ENCODE measurements at regions not wholly inside any gene's neighbourhood (a gene's known extent, or its start where the extent isn't known, plus 50 kb on each side); places are given as distances from the start of the nearest gene placed in this dataset.

GRCh38 chr13:47803131-47803530 lies 197.9 kb downstream of the SUCLA2 start:
- TF ChIP-seq EZH2 (IDR thresholded peaks at IDR 0.05; ENCODE audit: insufficient read depth, poor library complexity, severe bottlenecking) (no peak), EZH2phosphoT487 (IDR thresholded peaks at IDR 0.05; ENCODE audit: insufficient read depth, low read depth) (no peak)
- Histone ChIP-seq H3K4me2 (ENCODE audit: unreplicated experiment) (no peak overlapping the region), H3K9me2 (ENCODE audit: insufficient read depth) (no peaks in the 10 kb centered on the region), H4K20me1 (ENCODE audit: insufficient read depth) (no peaks in the 10 kb centered on the region), H3K4me1 (ENCODE audit: insufficient read depth) (no peaks in the 10 kb centered on the region), H3K27ac (no peak overlapping the region), H3K9me3 (ENCODE audit: low read depth) (no peaks in the 10 kb centered on the region), H3K36me3 (ENCODE audit: low read depth) (no peaks in the 10 kb centered on the region), H3K4me3 (no peak overlapping the region), H3K9ac (no peak overlapping the region), H3F3A (ENCODE audit: insufficient read depth) (no peaks in the 10 kb centered on the region), H3K79me2 (ENCODE audit: insufficient read depth) (no peaks in the 10 kb centered on the region), H3K27me3 (replicated peaks; ENCODE audit: insufficient read depth) (no peaks in the 10 kb centered on the region), H2AFZ (no peak overlapping the region)
- WGBS, 2 experiments (ENCODE audit: low coverage in 1 of 2, low lambda C conversion rate in 2 of 2, missing lambda C conversion rate in 2 of 2) = 94 to 96% methylated on average over 2 of the region's 2 CpGs
- DNase-seq = no peak
- in situ Hi-C loops (cut with MboI) = no loop called here

- WGBS, 2 experiments (ENCODE audit: low coverage in 1 of 2, low lambda C conversion rate in 2 of 2, missing lambda C conversion rate in 2 of 2) = 84 to 91% methylated on average over 3 of the region's 3 CpGs
- no peaks in the 10 kb centered on the region for H3K27me3 ChIP-seq (replicated peaks; ENCODE audit: insufficient read depth)
- no peak for TF ChIP-seq EZH2phosphoT487 (IDR thresholded peaks at IDR 0.05; ENCODE audit: insufficient read depth, low read depth)
- no peak for TF ChIP-seq EZH2 (IDR thresholded peaks at IDR 0.05; ENCODE audit: insufficient read depth, poor library complexity, severe bottlenecking)
These were observed 199.5 kb downstream of the SUCLA2 start for GRCh38 chr13:47801555-47801954.

GRCh38 chr13:47800593-47800992 lies 200.5 kb downstream of the SUCLA2 start:
- Histone ChIP-seq H3K4me2 (ENCODE audit: unreplicated experiment) (no peak overlapping the region), H3F3A (ENCODE audit: insufficient read depth) (no peaks in the 10 kb centered on the region), H3K9me2 (ENCODE audit: insufficient read depth) (no peaks in the 10 kb centered on the region), H3K9ac (no peak overlapping the region), H3K4me1 (ENCODE audit: insufficient read depth) (no peaks in the 10 kb centered on the region), H2AFZ (no peak overlapping the region), H4K20me1 (ENCODE audit: insufficient read depth) (no peaks in the 10 kb centered on the region), H3K27me3 (replicated peaks; ENCODE audit: insufficient read depth) (no peaks in the 10 kb centered on the region), H3K4me3 (no peak overlapping the region), H3K36me3 (ENCODE audit: low read depth) (no peaks in the 10 kb centered on the region), H3K79me2 (ENCODE audit: insufficient read depth) (no peaks in the 10 kb centered on the region), H3K9me3 (ENCODE audit: low read depth) (no peaks in the 10 kb centered on the region), H3K27ac (no peak overlapping the region)
- TF ChIP-seq EZH2phosphoT487 (IDR thresholded peaks at IDR 0.05; ENCODE audit: insufficient read depth, low read depth) = no peak
- no peak for TF ChIP-seq EZH2 (IDR thresholded peaks at IDR 0.05; ENCODE audit: insufficient read depth, poor library complexity, severe bottlenecking)
- no peak for DNase-seq
- in situ Hi-C loops (cut with MboI) = no loop called here
- WGBS, 2 experiments (ENCODE audit: low coverage in 1 of 2, low lambda C conversion rate in 2 of 2, missing lambda C conversion rate in 2 of 2) = 59 to 63% methylated on average over 2 of the region's 2 CpGs

More at GRCh38 chr13:47801555-47801954, 199.5 kb downstream of the SUCLA2 start:
- no peaks in the 10 kb centered on the region for H4K20me1 ChIP-seq (ENCODE audit: insufficient read depth)
- H3F3A ChIP-seq (ENCODE audit: insufficient read depth) = no peaks in the 10 kb centered on the region
- no peak overlapping the region for H3K4me3 ChIP-seq
- DNase-seq = no peak
- in situ Hi-C loops (cut with MboI) = no loop called here
- H3K9me2 ChIP-seq (ENCODE audit: insufficient read depth) = no peaks in the 10 kb centered on the region
- H3K9ac ChIP-seq = no peak overlapping the region
- H2AFZ ChIP-seq = no peak overlapping the region
- no peaks in the 10 kb centered on the region for H3K4me1 ChIP-seq (ENCODE audit: insufficient read depth)
- no peaks in the 10 kb centered on the region for H3K79me2 ChIP-seq (ENCODE audit: insufficient read depth)
- H3K4me2 ChIP-seq (ENCODE audit: unreplicated experiment) = no peak overlapping the region
- no peaks in the 10 kb centered on the region for H3K9me3 ChIP-seq (ENCODE audit: low read depth)
- H3K36me3 ChIP-seq (ENCODE audit: low read depth) = no peaks in the 10 kb centered on the region
- H3K27ac ChIP-seq = no peak overlapping the region

GRCh38 chr13:47798906-47799305 lies 202.2 kb downstream of the SUCLA2 start:
- Histone ChIP-seq H3K9ac (no peak overlapping the region), H3K36me3 (ENCODE audit: low read depth) (no peaks in the 10 kb centered on the region), H3K27me3 (replicated peaks; ENCODE audit: insufficient read depth) (no peaks in the 10 kb centered on the region), H3K4me1 (ENCODE audit: insufficient read depth) (no peaks in the 10 kb centered on the region), H3F3A (ENCODE audit: insufficient read depth) (no peaks in the 10 kb centered on the region), H3K9me2 (ENCODE audit: insufficient read depth) (no peaks in the 10 kb centered on the region), H3K9me3 (ENCODE audit: low read depth) (no peaks in the 10 kb centered on the region), H3K79me2 (ENCODE audit: insufficient read depth) (no peaks in the 10 kb centered on the region), H2AFZ (no peak overlapping the region), H3K4me2 (ENCODE audit: unreplicated experiment) (no peak overlapping the region), H3K27ac (no peak overlapping the region), H4K20me1 (ENCODE audit: insufficient read depth) (no peaks in the 10 kb centered on the region), H3K4me3 (no peak overlapping the region)
- TF ChIP-seq EZH2phosphoT487 (IDR thresholded peaks at IDR 0.05; ENCODE audit: insufficient read depth, low read depth) = no peak
- no peak for TF ChIP-seq EZH2 (IDR thresholded peaks at IDR 0.05; ENCODE audit: insufficient read depth, poor library complexity, severe bottlenecking)
- in situ Hi-C loops (cut with MboI) = no loop called here
- DNase-seq = peak; percentile 51

DNA sequence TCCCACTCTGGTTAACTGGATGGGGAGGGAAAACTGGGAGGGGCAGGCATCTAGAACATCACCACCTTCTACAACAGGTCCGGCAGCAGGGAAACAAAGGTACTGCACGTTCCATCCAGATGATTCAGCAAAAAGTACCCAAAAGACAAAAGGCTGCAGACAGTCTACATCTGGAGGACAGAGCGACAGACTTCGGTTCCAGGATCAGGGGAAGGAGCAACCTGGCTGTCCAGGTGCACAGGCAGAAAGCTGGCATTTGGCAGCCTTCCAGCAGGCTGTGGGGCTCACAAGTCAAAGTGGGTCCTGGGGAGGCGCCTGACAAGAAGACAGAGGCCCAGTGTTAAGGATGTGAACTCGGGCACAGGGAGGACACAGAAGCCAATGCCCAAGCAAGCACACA lies 202.9 kb downstream of the SUCLA2 start:
- Histone ChIP-seq H3K4me1 (ENCODE audit: insufficient read depth) (no peaks in the 10 kb centered on the region), H3F3A (ENCODE audit: insufficient read depth) (no peaks in the 10 kb centered on the region), H3K4me3 (no peak overlapping the region), H3K9me3 (ENCODE audit: low read depth) (no peaks in the 10 kb centered on the region), H3K27me3 (replicated peaks; ENCODE audit: insufficient read depth) (no peaks in the 10 kb centered on the region), H3K79me2 (ENCODE audit: insufficient read depth) (no peaks in the 10 kb centered on the region), H3K27ac (no peak overlapping the region), H3K9me2 (ENCODE audit: insufficient read depth) (no peaks in the 10 kb centered on the region), H3K9ac (no peak overlapping the region), H2AFZ (no peak overlapping the region), H3K4me2 (ENCODE audit: unreplicated experiment) (no peak overlapping the region), H3K36me3 (ENCODE audit: low read depth) (no peaks in the 10 kb centered on the region), H4K20me1 (ENCODE audit: insufficient read depth) (no peaks in the 10 kb centered on the region)
- 80 to 86% methylated on average over 6 of the region's 6 CpGs for WGBS, 2 experiments (ENCODE audit: low coverage in 1 of 2, low lambda C conversion rate in 2 of 2, missing lambda C conversion rate in 2 of 2)
- TF ChIP-seq EZH2phosphoT487 (IDR thresholded peaks at IDR 0.05; ENCODE audit: insufficient read depth, low read depth) (no peak), EZH2 (IDR thresholded peaks at IDR 0.05; ENCODE audit: insufficient read depth, poor library complexity, severe bottlenecking) (no peak)
- DNase-seq = no peak
- in situ Hi-C loops (cut with MboI) = no loop called here
